ES-I3 (cell line): ENCODE measurements at regions not wholly inside any gene's neighbourhood (a gene's known extent, or its start where the extent isn't known, plus 50 kb on each side); places are given as distances from the start of the nearest gene placed in this dataset.

Experiments
- H3K36me3 ChIP-seq: 2 replicates; pipeline ENCODE4 v1.6.1; 2013; ENCODE audit warnings: mild to moderate bottlenecking, low read length, control low read depth, moderate library complexity; ENCODE audit not compliant: insufficient read depth
- H3K4me1 ChIP-seq: 2 replicates; pipeline ENCODE4 v1.6.1; 2013; ENCODE audit warnings: mild to moderate bottlenecking, control low read depth, low read length; ENCODE audit not compliant: insufficient read depth
- H3K9ac ChIP-seq: 2 replicates; pipeline ENCODE4 v1.6.1; 2013; ENCODE audit warnings: low read depth, mild to moderate bottlenecking, low read length, moderate library complexity
- H3K9me3 ChIP-seq: 2 replicates; pipeline ENCODE4 v1.6.1; 2013; ENCODE audit warnings: mild to moderate bottlenecking, low read length, moderate library complexity; ENCODE audit not compliant: control insufficient read depth, insufficient read depth

GRCh38 chr11:32225571-32226285 lies 134.9 kb downstream of the RCN1 start:
- H3K9me3 ChIP-seq, result no peaks in the 10 kb centered on the region

DNA sequence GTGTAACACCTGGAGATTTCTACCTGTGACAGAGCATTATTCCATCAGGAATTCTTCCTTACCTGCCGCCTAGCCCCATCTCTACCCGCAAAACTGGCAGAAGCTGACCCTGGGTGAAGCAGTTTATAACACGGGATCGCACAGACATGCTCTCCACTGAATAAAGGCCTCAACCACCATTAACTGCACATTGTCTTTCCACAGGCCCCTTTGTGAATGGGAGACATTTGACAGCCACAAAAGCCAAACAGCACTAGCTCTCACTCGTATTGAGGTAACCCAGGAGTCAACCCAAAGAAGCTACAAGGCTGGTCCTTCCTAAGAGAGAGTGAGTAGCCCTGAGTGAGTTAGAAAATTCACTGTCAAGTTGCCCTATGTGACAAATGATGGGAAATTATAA lies 135.6 kb downstream of the RCN1 start:
- Histone ChIP-seq H3K36me3 (no peaks in the 10 kb centered on the region), H3K9me3 (no peaks in the 10 kb centered on the region), H3K4me1 (no peaks in the 10 kb centered on the region), H3K9ac (no peak overlapping the region)

More at GRCh38 chr11:32225571-32226285, 134.9 kb downstream of the RCN1 start:
- no peak overlapping the region for H3K9ac ChIP-seq
- H3K4me1 ChIP-seq, result no peaks in the 10 kb centered on the region
- H3K36me3 ChIP-seq, result no peaks in the 10 kb centered on the region

- Histone ChIP-seq H3K9me3 (no peaks in the 10 kb centered on the region), H3K36me3 (no peaks in the 10 kb centered on the region), H3K4me1 (no peaks in the 10 kb centered on the region), H3K9ac (no peak overlapping the region)
These were observed 138.8 kb downstream of the RCN1 start for GRCh38 chr11:32229576-32230240.

DNA sequence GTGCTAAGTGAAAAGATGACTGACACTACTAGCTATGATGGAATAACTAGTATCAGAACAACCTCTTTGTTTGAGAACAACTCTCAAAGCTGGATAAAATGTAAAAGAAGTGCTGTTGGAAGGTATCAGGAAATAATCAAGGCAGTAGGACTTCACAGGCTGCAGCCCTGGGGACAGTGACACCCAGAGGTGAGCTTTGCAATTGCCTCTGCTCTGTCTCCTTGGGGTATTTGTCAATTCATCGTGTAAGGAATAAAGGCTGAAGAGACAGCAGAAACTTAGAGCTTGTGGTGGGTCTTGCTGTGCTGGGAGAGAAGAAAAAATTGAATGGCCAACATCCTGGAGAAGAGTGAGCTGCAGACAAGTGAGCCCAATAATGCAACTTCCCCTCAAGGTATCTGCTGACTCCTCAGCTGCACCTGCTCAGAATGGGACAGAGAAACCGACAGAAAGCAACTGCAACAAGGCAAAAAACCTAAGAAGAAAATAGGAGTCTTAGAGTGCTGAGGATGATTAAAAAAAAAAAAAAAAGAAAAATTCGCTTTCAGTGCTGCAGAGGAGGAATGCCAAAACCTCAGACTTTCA lies 141.1 kb downstream of the RCN1 start:
- Histone ChIP-seq H3K4me1 (no peaks in the 10 kb centered on the region), H3K36me3 (no peaks in the 10 kb centered on the region), H3K9ac (no peak overlapping the region), H3K9me3 (no peaks in the 10 kb centered on the region)

DNA sequence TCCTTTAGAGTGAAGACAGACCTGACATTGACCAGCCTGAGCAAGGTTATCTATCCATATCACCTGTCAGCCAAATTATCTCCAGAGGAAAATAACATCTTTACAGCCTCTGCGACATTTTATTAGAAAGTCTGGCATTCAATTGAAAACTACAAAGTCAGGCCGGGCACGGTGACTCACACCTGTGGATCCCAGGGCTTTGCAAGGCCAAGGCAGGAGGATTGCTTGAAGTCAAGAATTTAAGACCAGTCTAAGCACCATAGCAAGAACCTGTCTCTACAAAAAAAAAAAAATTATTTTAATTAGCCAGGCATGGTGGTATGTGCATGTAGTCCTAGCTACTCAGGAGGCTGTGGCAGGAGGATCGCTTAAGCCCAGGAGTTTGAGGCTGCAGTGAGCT lies 141.6 kb downstream of the RCN1 start:
- no peaks in the 10 kb centered on the region for H3K36me3 ChIP-seq
- no peaks in the 10 kb centered on the region for H3K9me3 ChIP-seq
- H3K9ac ChIP-seq, result no peak overlapping the region
- H3K4me1 ChIP-seq, result no peaks in the 10 kb centered on the region

DNA sequence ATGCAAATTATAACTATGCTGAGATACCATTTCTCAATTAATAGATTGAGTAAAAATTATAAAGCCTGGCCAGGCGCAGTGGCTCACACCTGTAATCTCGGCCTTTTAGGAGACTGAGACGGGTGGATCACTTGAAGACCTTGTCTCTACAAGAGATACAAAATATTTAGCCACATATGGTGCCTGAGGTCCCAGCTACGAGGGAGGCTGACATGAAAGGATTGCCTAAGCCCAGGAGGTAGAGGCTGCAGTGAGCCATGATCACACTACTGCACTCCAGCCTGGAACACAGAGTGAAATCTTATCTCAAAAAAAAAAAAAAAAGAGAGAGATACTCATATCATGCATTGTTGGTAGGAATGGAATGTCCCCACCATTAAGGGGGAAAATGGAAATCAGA lies 142.4 kb downstream of the RCN1 start:
- Histone ChIP-seq H3K9ac (no peak overlapping the region), H3K9me3 (no peaks in the 10 kb centered on the region), H3K36me3 (no peaks in the 10 kb centered on the region), H3K4me1 (no peaks in the 10 kb centered on the region)

DNA sequence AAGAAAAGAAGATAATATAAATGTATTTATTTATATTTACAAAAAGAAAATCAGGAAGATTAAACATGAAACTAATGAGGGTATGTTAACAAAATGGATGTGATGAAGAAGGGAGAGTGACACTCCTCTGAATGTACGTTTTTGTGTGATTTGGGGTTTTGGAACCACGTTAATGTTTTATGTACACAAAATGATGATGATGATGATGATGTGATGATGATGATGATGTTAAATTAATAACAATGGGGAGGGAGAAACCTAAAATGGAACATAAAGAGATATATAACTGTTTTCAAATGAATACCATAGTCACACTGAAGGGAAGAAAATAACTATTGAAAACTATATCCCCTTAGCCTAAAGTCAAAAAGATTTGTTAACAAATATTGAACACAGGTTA lies 143.1 kb downstream of the RCN1 start:
- Histone ChIP-seq H3K36me3 (no peaks in the 10 kb centered on the region), H3K9me3 (no peaks in the 10 kb centered on the region), H3K4me1 (no peaks in the 10 kb centered on the region)

DNA sequence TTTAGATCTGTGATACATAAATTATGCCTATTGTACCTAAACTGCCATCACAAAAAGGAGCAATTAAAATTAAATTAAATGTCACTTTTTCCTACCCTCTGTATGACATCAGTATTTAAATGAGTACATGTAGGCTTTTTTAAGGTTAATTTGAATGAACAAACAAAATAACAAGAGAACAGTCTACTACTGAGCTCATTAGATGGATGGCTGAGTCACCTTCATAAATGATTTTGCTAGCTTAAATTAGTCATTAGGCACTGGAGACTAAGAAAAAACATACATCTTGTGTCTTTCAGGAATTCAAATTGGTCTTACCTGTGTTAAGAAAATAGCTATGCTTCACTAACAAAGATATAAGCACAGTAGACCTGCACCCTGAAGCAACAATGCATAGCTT lies 153.6 kb downstream of the RCN1 start:
- 0 out of 2 replicates have a peak, but pooled peaks cover 2% of the 10 kb centered on the region for H3K4me1 ChIP-seq
- no peaks in the 10 kb centered on the region for H3K36me3 ChIP-seq
- no peak overlapping the region for H3K9ac ChIP-seq
- H3K9me3 ChIP-seq, result peaks cover 4% of the 10 kb centered on the region; the same call in 1 of the 2 replicates

More for the DNA sequence above, 143.1 kb downstream of the RCN1 start:
- H3K9ac ChIP-seq, result no peak overlapping the region

DNA sequence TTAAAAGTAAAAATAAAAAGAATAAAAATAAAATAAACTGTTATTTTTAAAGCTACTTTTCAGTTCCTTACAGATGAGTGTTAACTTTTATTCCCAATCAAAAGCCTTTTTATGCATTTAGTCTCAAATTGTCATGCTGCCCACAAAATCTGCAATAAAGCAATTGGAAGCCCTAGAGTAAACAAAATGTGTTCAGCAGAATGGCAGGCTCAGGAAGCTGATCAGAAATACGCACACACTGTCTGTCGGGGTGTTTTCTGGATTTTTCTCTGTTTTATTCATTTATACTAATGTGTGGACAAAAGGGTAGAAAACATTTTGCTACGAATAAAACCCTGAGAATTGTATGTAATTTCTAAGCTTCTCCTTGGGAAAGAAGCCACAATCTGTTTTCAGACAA lies 162.8 kb downstream of the RCN1 start:
- Histone ChIP-seq H3K36me3 (no peaks in the 10 kb centered on the region), H3K4me1 (no peaks in the 10 kb centered on the region), H3K9me3 (no peaks in the 10 kb centered on the region), H3K9ac (no peak overlapping the region)

DNA sequence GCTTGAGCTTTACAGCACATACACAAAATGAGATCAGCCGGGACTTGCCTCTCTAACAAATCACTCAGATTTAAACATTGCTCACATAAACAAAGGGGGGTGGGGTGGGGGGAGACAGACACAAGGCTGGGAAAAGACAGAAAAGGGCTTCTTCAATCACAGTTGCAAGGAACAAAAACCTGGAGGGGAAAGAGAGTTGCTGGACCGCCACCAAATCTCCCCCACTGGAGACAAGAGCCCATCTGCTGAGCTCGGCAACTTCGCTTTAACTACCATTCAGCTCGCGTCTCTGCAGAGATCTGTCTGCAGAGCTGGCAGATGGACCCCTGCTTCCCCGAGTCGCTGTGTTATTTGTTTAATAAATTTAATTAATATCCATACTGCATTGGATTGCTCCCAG lies 165.0 kb downstream of the RCN1 start:
- H3K4me1 ChIP-seq, result no peaks in the 10 kb centered on the region
- H3K36me3 ChIP-seq, result no peaks in the 10 kb centered on the region
- no peak overlapping the region for H3K9ac ChIP-seq
- H3K9me3 ChIP-seq, result no peaks in the 10 kb centered on the region

DNA sequence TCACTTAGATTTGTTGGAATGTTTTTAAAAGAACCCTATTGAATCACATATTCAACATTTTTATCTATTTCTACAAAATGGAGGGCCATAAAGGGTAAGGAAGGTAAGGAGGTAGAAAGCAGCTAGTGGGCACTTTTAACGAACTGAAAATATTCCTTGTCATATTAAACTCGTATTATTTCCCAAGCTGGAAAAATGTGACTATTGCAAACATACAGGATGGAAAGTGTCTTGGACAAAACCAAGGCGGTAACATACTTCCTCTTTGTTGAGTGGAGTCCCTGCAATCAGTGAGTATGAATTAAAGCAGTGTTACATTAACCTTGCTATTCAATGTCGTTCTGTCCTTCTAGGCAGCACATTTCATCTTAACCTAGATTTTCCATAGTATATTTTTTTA lies 165.6 kb downstream of the RCN1 start:
- no peaks in the 10 kb centered on the region for H3K4me1 ChIP-seq
- no peaks in the 10 kb centered on the region for H3K9me3 ChIP-seq
- H3K36me3 ChIP-seq, result no peaks in the 10 kb centered on the region
- no peak overlapping the region for H3K9ac ChIP-seq

DNA sequence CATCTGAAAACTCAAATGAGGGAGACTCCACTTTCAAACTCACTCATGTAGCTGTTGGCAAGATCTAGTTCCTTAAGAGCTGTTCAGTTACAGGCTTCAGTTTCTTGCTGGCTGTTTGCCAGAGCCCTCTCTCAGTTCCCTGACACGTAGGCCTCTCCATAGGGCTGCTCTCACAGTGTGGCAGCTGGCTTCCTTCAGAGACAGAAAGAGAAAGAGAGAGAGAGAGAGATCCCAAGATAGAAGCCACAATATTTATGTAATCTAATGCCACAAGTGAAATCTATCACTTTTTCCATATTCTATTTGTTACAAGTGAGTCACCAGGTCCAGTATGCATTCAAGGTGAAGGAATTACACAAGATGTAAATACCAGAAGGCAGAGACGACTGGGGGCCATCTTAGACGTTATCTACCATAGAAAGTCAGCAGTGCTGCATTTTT lies 168.8 kb downstream of the RCN1 start:
- H3K4me1 ChIP-seq, result 0 out of 2 replicates have a peak, but pooled peaks cover 4% of the 10 kb centered on the region
- H3K9ac ChIP-seq, result no peak overlapping the region
- no peaks in the 10 kb centered on the region for H3K9me3 ChIP-seq

DNA sequence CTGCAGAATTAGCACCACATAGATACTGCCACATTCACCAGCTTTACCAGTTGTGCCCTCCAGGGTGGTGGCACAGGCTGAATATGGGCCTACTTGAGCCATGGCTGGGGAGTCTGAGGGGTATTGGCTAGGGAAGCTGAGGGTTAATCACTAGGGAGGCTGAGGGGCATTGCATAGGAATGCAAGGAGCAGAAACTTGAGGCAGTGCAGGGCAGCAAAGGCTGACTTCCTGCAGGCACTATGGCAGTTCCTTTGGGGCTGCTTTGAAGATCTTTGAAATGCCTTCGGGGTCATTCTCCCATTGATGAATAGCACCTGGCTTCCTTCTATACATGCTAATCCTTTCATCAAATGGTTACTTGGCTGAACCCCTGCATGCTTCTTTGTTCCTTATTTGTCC lies 171.5 kb downstream of the RCN1 start:
- H3K9ac ChIP-seq, result no peak overlapping the region
- no peaks in the 10 kb centered on the region for H3K9me3 ChIP-seq
- no peaks in the 10 kb centered on the region for H3K36me3 ChIP-seq
- 0 out of 2 replicates have a peak, but pooled peaks cover 4% of the 10 kb centered on the region for H3K4me1 ChIP-seq

More for the DNA sequence above, 168.8 kb downstream of the RCN1 start:
- H3K36me3 ChIP-seq, result no peaks in the 10 kb centered on the region

GRCh38 chr11:32265911-32266310 lies 169.4 kb downstream of the WT1 start:
- H3K9me3 ChIP-seq, result no peaks in the 10 kb centered on the region
- 0 out of 2 replicates have a peak, but pooled peaks cover 4% of the 10 kb centered on the region for H3K4me1 ChIP-seq
- no peak overlapping the region for H3K9ac ChIP-seq
- H3K36me3 ChIP-seq, result no peaks in the 10 kb centered on the region

DNA sequence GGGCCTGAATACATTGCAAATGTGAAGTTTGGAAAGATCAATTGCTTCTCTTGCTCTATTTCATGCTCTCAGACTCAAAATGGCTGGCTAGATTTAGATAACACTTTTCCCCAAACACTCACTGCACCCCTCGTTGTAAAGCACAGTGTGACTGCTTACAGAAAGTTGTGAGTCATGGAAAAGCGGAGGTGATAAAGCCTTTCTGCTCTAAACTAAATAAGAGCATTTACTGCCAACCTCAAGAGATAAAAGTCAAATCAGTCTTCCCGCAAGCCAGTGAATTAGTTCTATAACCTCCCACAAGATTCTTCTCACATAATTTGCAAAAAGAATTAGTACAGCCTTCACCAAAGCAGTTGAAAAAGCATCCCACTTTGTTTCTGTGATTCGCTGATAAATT lies 168.7 kb downstream of the WT1 start:
- no peaks in the 10 kb centered on the region for H3K36me3 ChIP-seq
- no peaks in the 10 kb centered on the region for H3K9me3 ChIP-seq
- 0 out of 2 replicates have a peak, but pooled peaks cover 4% of the 10 kb centered on the region for H3K4me1 ChIP-seq
- no peak overlapping the region for H3K9ac ChIP-seq
